Transverse colon (tissue), 4 donors: ENCODE measurements at regions not wholly inside any gene's neighbourhood (a gene's known extent, or its start where the extent isn't known, plus 50 kb on each side); places are given as distances from the start of the nearest gene placed in this dataset.

Source experiments
- EP300 ChIP-seq: sonication (generic); formaldehyde crosslinking; IDR thresholded peaks from one replicate; pipeline ENCODE4 v1.6.1; 2017; ENCODE audit warnings: antibody characterized with exemption, low read depth
- POLR2A ChIP-seq: fragments of 450-650 bp; IDR thresholded peaks from one replicate; pipeline ENCODE4 v1.6.1; 2016; ENCODE audit warnings: antibody characterized with exemption, mild to moderate bottlenecking, moderate library complexity
- POLR2AphosphoS5 ChIP-seq, 3 donors: sonication (generic); formaldehyde crosslinking; IDR thresholded peaks; one replicate each; pipeline ENCODE4 v1.6.1; 2016; ENCODE audit warnings: antibody characterized with exemption in 3 of 3
- TF ChIP-seq, protein P1 (sequence below), 5 experiments: fragments of 200-600 bp in 3 of 5; fragments of 450-650 bp in 2 of 5; sonication (generic) in 3 of 5; IDR thresholded peaks; 1 replicate in 2 of 5; 2 replicates in 3 of 5; pipeline ENCODE4 v1.5.1; 2016 to 2017; ENCODE audit warnings: antibody characterized with exemption in 5 of 5, inconsistent platforms in 3 of 5, mild to moderate bottlenecking in 2 of 5, moderate library complexity in 1 of 5

DNA sequence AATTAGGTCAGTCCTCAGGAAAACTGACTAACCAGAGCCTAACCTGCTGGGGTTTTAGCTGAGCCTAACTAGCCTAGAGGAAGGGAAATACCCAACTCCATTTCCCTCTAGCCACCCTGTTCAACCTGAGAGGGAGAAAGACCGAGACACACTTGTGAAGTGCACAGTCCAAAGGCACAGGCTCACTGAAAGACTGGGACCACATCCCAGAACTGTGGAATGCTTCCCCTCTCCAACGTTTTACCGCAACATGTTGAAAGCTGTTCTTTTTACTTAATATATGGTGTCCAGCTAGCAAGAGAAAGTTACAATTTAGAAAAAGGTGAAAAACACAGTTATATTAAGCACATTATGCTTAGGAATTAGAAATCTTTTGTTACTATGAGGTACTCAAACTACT, 76.8 kb upstream of the SIMC1 start:
- TF ChIP-seq POLR2A (no peak), EP300 (no peak), POLR2AphosphoS5 (IDR thresholded peaks at IDR 0.05) (no peak)
- TF ChIP-seq, protein P1, sequence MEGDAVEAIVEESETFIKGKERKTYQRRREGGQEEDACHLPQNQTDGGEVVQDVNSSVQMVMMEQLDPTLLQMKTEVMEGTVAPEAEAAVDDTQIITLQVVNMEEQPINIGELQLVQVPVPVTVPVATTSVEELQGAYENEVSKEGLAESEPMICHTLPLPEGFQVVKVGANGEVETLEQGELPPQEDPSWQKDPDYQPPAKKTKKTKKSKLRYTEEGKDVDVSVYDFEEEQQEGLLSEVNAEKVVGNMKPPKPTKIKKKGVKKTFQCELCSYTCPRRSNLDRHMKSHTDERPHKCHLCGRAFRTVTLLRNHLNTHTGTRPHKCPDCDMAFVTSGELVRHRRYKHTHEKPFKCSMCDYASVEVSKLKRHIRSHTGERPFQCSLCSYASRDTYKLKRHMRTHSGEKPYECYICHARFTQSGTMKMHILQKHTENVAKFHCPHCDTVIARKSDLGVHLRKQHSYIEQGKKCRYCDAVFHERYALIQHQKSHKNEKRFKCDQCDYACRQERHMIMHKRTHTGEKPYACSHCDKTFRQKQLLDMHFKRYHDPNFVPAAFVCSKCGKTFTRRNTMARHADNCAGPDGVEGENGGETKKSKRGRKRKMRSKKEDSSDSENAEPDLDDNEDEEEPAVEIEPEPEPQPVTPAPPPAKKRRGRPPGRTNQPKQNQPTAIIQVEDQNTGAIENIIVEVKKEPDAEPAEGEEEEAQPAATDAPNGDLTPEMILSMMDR (IDR thresholded peaks at IDR 0.05) = no peak
